HCT116 (cell line): ENCODE measurements at regions not wholly inside any gene's neighbourhood (a gene's known extent, or its start where the extent isn't known, plus 50 kb on each side); places are given as distances from the start of the nearest gene placed in this dataset.
"Not testable (repeated sequence)": the region's sequence is repeated elsewhere in the genome, so short reads cannot be mapped to it uniquely, and the experiment has no call there.

Source experiments
- CTCF ChIP-seq, 3 experiments: fragments of 200-600 bp in 1 of 3; sonication (generic) in 1 of 3; IDR thresholded peaks in 2 of 3; conservative IDR thresholded peaks in 1 of 3; 2 replicates each; pipeline ENCODE4 v1.5.1; 2012 to 2017; ENCODE audit warnings: low read depth in 2 of 3, low read length in 2 of 3, antibody characterized with exemption in 1 of 3, borderline replicate concordance in 1 of 3, control low read depth in 1 of 3, mild to moderate bottlenecking in 1 of 3, mixed read lengths in 1 of 3, mixed run types in 1 of 3, moderate library complexity in 1 of 3; ENCODE audit not compliant: insufficient read depth in 1 of 3
- ELF1 ChIP-seq: IDR thresholded peaks from 2 replicates; pipeline ENCODE4 v1.6.1; 2012; ENCODE audit warnings: low read depth, borderline replicate concordance
- EZH2 ChIP-seq: fragments of 200-600 bp; sonication (generic); IDR thresholded peaks from 2 replicates; pipeline ENCODE4 v1.6.1; 2017; ENCODE audit warnings: antibody characterized with exemption, mixed run types
- JUND ChIP-seq: IDR thresholded peaks from 2 replicates; pipeline ENCODE4 v1.6.1; 2012
- MAX ChIP-seq: IDR thresholded peaks from 2 replicates; pipeline ENCODE4 v1.6.1; 2012
- POLR2A ChIP-seq: IDR thresholded peaks from 2 replicates; pipeline ENCODE4 v1.7.0; 2011; ENCODE audit warnings: borderline replicate concordance; ENCODE audit not compliant: insufficient read depth, insufficient read length; ENCODE audit errors: extremely low read depth
- REST ChIP-seq: IDR thresholded peaks from 2 replicates; pipeline ENCODE4 v1.6.1; 2012; ENCODE audit warnings: low read depth

- TF ChIP-seq JUND; EZH2; POLR2A; CTCF (IDR thresholded peaks at IDR 0.05 in 2 of 3, conservative IDR thresholded peaks at IDR 0.05 in 1 of 3; ENCODE audit: borderline replicate concordance in 1 of 3, insufficient read depth in 1 of 3, low read depth in 2 of 3, low read length in 2 of 3); REST; ELF1; MAX: not testable (repeated sequence)
These were observed 2584.1 kb upstream of the TPTE start for GRCh38 chr21:7937297-7937696.
